CD14-positive monocyte (primary cell): ENCODE measurements at regions not wholly inside any gene's neighbourhood (a gene's known extent, or its start where the extent isn't known, plus 50 kb on each side); places are given as distances from the start of the nearest gene placed in this dataset.

ENCODE experiments used
- DNase-seq, 3 donors: peaks; one replicate each; pipeline ENCODE4 v3.0.0-alpha.2; 2011 to 2022
- H2AFZ ChIP-seq: 2 replicates; pipeline ENCODE4 v1.6.0; 2012; ENCODE audit warnings: mild to moderate bottlenecking, low read depth, low read length, inconsistent platforms; ENCODE audit not compliant: insufficient read depth, poor library complexity, severe bottlenecking
- H3K27ac ChIP-seq, 2 donors: 1 replicate in 1 of 2; 2 replicates in 1 of 2; pipeline ENCODE4 v1.5.1; 2012 to 2013; ENCODE audit warnings: low read length in 2 of 2, control low read depth in 1 of 2, inconsistent platforms in 1 of 2, low read depth in 1 of 2, mild to moderate bottlenecking in 1 of 2
- H3K27me3 ChIP-seq, 2 donors: one replicate each; pipeline versions ENCODE4 v1.6.0 to v1.6.1; 2011 to 2013; ENCODE audit warnings: low read length in 2 of 2; ENCODE audit not compliant: control insufficient read depth in 2 of 2, insufficient read depth in 2 of 2
- H3K36me3 ChIP-seq, 2 donors: replicated peaks in 1 of 2; 1 replicate in 1 of 2; 2 replicates in 1 of 2; pipeline versions ENCODE4 v1.5.1 to v1.6.1; 2012 to 2013; ENCODE audit warnings: low read length in 2 of 2, control low read depth in 1 of 2, inconsistent platforms in 1 of 2, mild to moderate bottlenecking in 1 of 2; ENCODE audit not compliant: insufficient read depth in 2 of 2, control insufficient read depth in 1 of 2
- H3K4me1 ChIP-seq, 2 donors: 1 replicate in 1 of 2; 2 replicates in 1 of 2; pipeline versions ENCODE4 v1.5.1 to v1.6.1; 2012 to 2013; ENCODE audit warnings: low read length in 2 of 2, control low read depth in 1 of 2, inconsistent platforms in 1 of 2, mild to moderate bottlenecking in 1 of 2, moderate library complexity in 1 of 2; ENCODE audit not compliant: insufficient read depth in 2 of 2, control insufficient read depth in 1 of 2
- H3K4me2 ChIP-seq: replicated peaks from 2 replicates; pipeline ENCODE3; 2012; ENCODE audit warnings: low read length, moderate library complexity, mild to moderate bottlenecking; ENCODE audit not compliant: poor library complexity, severe bottlenecking; ENCODE audit errors: extremely low read depth
- H3K4me3 ChIP-seq, 3 experiments: fragments of 200-600 bp in 1 of 3; sonication (generic) in 1 of 3; replicated peaks in 1 of 3; 1 replicate in 2 of 3; 2 replicates in 1 of 3; pipeline ENCODE4 v1.5.1; 2011 to 2013; ENCODE audit warnings: low read length in 3 of 3, mild to moderate bottlenecking in 3 of 3, control low read depth in 2 of 3, low read depth in 2 of 3, inconsistent platforms in 1 of 3, moderate library complexity in 1 of 3
- H3K79me2 ChIP-seq: 2 replicates; pipeline ENCODE4 v1.6.0; 2012; ENCODE audit warnings: mild to moderate bottlenecking, control low read depth, inconsistent platforms, low read length, moderate library complexity; ENCODE audit not compliant: insufficient read depth
- H3K9ac ChIP-seq: 2 replicates; pipeline ENCODE4 v1.6.0; 2017; ENCODE audit warnings: low read length, mild to moderate bottlenecking; ENCODE audit not compliant: insufficient read depth, poor library complexity, severe bottlenecking
- H3K9me3 ChIP-seq, 2 donors: replicated peaks in 1 of 2; 1 replicate in 1 of 2; 2 replicates in 1 of 2; pipeline versions ENCODE4 v1.5.1 to v1.6.1; 2012 to 2013; ENCODE audit warnings: low read length in 2 of 2, control low read depth in 1 of 2; ENCODE audit not compliant: control insufficient read depth in 1 of 2, insufficient read depth in 1 of 2
- H4K20me1 ChIP-seq: 2 replicates; pipeline ENCODE4 v1.6.0; 2012; ENCODE audit warnings: mild to moderate bottlenecking, low read length, control low read depth, moderate library complexity; ENCODE audit not compliant: insufficient read depth
- H3K27ac Mint-ChIP-seq, 7 donors: one replicate each; pipeline ENCODE4 v1.8.0; 2020; ENCODE audit warnings: mild to moderate bottlenecking in 7 of 7, mixed read lengths in 7 of 7, moderate library complexity in 6 of 7, inconsistent platforms in 2 of 7
- H3K27me3 Mint-ChIP-seq, 3 donors: one replicate each; pipeline ENCODE4 v1.8.0; 2021 to 2022; ENCODE audit warnings: low read depth in 3 of 3, mild to moderate bottlenecking in 3 of 3, mixed read lengths in 3 of 3, moderate library complexity in 3 of 3, inconsistent platforms in 1 of 3
- H3K36me3 Mint-ChIP-seq, 2 donors: one replicate each; pipeline ENCODE4 v1.8.0; 2020; ENCODE audit warnings: mixed read lengths in 2 of 2, inconsistent platforms in 1 of 2, mild to moderate bottlenecking in 1 of 2
- H3K4me1 Mint-ChIP-seq: one replicate; pipeline ENCODE4 v1.8.0; 2020; ENCODE audit warnings: mild to moderate bottlenecking, mixed read lengths
- H3K4me3 Mint-ChIP-seq, 2 donors: one replicate each; pipeline ENCODE4 v1.8.0; 2020; ENCODE audit warnings: mild to moderate bottlenecking in 2 of 2, mixed read lengths in 2 of 2, moderate library complexity in 1 of 2
- H3K9me3 Mint-ChIP-seq, 7 donors: one replicate each; pipeline ENCODE4 v1.8.0; 2020 to 2022; ENCODE audit warnings: mixed read lengths in 7 of 7, mild to moderate bottlenecking in 6 of 7, moderate library complexity in 6 of 7, inconsistent platforms in 2 of 7
- WGBS: methylation state at CpG from one replicate; pipeline ENCODE4 v1.1.5; 2013; ENCODE audit warnings: missing lambda C conversion rate; ENCODE audit not compliant: insufficient coverage; 5-methylcytosine and 5-hydroxymethylcytosine counted together
- intact Hi-C, 2 donors: fragments of 100-400 bp; cut with micrococcal nuclease; formaldehyde crosslinking; loops; one replicate each; pipeline versions ENCODE4 v1.15.0 to v1.15.1; 2023
- TF ChIP-seq, protein P1 (sequence below): fragments of 200-600 bp; IDR thresholded peaks from one replicate; pipeline ENCODE4 v1.8.0; 2022; ENCODE audit warnings: antibody characterized with exemption, mild to moderate bottlenecking

DNA sequence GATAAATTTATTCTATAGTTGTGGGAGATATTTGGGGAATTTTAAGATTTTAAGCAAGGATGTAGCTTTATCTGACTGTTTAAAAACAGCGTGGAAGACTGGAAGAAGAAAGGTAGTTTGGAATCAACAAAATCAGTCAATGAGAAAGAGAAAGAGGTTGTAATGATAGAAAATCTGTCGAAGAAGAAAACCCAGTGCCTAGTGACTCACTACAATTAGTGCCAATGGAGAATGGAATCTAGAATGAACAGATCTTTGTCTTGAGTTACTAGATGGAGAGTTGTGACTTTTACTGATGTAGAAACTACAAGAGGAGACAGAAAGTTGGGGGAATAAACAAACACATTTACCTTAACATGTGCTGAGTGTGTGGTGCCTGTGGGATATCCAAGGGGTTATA lies 577.8 kb upstream of the NR5A2 start:
- no peaks in the 10 kb centered on the region for H3K4me1 ChIP-seq
- H3K9me3 ChIP-seq: peaks cover 0 to 8% of the 10 kb centered on the region in 2 donors
- no peak overlapping the region for H3K27ac ChIP-seq
- H3K4me2 ChIP-seq: no peak overlapping the region
- TF ChIP-seq, protein P1, sequence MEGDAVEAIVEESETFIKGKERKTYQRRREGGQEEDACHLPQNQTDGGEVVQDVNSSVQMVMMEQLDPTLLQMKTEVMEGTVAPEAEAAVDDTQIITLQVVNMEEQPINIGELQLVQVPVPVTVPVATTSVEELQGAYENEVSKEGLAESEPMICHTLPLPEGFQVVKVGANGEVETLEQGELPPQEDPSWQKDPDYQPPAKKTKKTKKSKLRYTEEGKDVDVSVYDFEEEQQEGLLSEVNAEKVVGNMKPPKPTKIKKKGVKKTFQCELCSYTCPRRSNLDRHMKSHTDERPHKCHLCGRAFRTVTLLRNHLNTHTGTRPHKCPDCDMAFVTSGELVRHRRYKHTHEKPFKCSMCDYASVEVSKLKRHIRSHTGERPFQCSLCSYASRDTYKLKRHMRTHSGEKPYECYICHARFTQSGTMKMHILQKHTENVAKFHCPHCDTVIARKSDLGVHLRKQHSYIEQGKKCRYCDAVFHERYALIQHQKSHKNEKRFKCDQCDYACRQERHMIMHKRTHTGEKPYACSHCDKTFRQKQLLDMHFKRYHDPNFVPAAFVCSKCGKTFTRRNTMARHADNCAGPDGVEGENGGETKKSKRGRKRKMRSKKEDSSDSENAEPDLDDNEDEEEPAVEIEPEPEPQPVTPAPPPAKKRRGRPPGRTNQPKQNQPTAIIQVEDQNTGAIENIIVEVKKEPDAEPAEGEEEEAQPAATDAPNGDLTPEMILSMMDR: no peak
- no peaks in the 10 kb centered on the region for H3K27me3 ChIP-seq
- H2AFZ ChIP-seq: no peak overlapping the region
- no peak overlapping the region for H3K9ac ChIP-seq
- 0% methylated on average over 1 of the region's 2 CpGs for WGBS
- H3K36me3 Mint-ChIP-seq: no peaks in the 10 kb centered on the region
- peaks cover 0 to 16% (median 9%) of the 10 kb centered on the region in 7 donors for H3K9me3 Mint-ChIP-seq
- no peaks in the 10 kb centered on the region for H3K27me3 Mint-ChIP-seq
- no peak overlapping the region for H3K4me3 Mint-ChIP-seq
- no peak overlapping the region for H3K4me3 ChIP-seq
- no peaks in the 10 kb centered on the region for H3K36me3 ChIP-seq
- H3K27ac Mint-ChIP-seq: no peak overlapping the region
- H3K4me1 Mint-ChIP-seq: no peaks in the 10 kb centered on the region
- no peaks in the 10 kb centered on the region for H3K79me2 ChIP-seq
- intact Hi-C loops: no loop called here
- DNase-seq: no peak
- H4K20me1 ChIP-seq: no peaks in the 10 kb centered on the region

DNA sequence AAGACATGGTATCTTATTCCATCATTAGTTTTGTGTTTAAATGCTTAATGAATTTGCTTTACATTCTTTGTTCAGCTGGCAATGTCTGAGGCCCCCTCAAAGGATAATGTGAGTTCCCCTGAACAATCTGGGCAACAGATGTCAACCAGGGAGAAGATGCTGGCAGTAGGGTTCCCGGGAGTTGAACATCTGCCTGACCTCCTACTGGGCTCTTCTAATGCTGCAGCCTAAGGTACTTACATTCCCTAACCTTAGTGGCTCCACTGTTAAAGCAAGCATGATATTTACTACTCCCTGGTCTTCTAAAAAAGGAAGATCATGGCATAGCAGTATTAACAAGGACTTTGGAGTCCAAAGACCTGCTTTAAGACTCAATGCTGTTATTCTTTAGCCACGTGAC lies 574.9 kb upstream of the NR5A2 start:
- no peaks in the 10 kb centered on the region for H3K4me1 ChIP-seq
- Mint-ChIP-seq H3K36me3 (no peaks in the 10 kb centered on the region), H3K4me3 (no peak overlapping the region), H3K27ac (no peak overlapping the region), H3K27me3 (no peaks in the 10 kb centered on the region), H3K4me1 (no peaks in the 10 kb centered on the region), H3K9me3 (peaks cover 0 to 7% (median 0%) of the 10 kb centered on the region in 7 donors)
- H3K27ac ChIP-seq: no peak overlapping the region
- H3K9ac ChIP-seq: no peak overlapping the region
- no peak for DNase-seq
- WGBS: no CpG with 5 or more reads among the region's 2 CpGs
- H3K36me3 ChIP-seq: no peaks in the 10 kb centered on the region
- H3K4me2 ChIP-seq: no peak overlapping the region
- H2AFZ ChIP-seq: no peak overlapping the region
- TF ChIP-seq, protein P1: no peak
- intact Hi-C loops: no loop called here
- H3K9me3 ChIP-seq: peaks cover 0 to 5% of the 10 kb centered on the region in 2 donors
- no peaks in the 10 kb centered on the region for H3K79me2 ChIP-seq
- H4K20me1 ChIP-seq: no peaks in the 10 kb centered on the region
- H3K4me3 ChIP-seq: no peak overlapping the region
- H3K27me3 ChIP-seq: no peaks in the 10 kb centered on the region
